Skeletal muscle satellite cell (primary cell): ENCODE measurements at regions not wholly inside any gene's neighbourhood (a gene's known extent, or its start where the extent isn't known, plus 50 kb on each side); places are given as distances from the start of the nearest gene placed in this dataset.

Source experiments
- H3K27me3 ChIP-seq: 2 replicates; pipeline ENCODE4 v1.7.0; 2013; ENCODE audit warnings: low read length; ENCODE audit not compliant: control insufficient read depth, insufficient read depth
- H3K36me3 ChIP-seq: 2 replicates; pipeline ENCODE4 v1.7.0; 2013; ENCODE audit warnings: mild to moderate bottlenecking, control low read depth, low read length; ENCODE audit not compliant: insufficient read depth
- H3K4me1 ChIP-seq: 2 replicates; pipeline ENCODE4 v1.7.0; 2013; ENCODE audit warnings: low read length; ENCODE audit not compliant: control insufficient read depth, insufficient read depth
- H3K4me2 ChIP-seq: 2 replicates; pipeline ENCODE4 v1.7.0; 2013; ENCODE audit warnings: mild to moderate bottlenecking, low read length
- H3K4me3 ChIP-seq: 2 replicates; pipeline ENCODE4 v1.7.0; 2013; ENCODE audit warnings: low read length
- H3K9ac ChIP-seq: 2 replicates; pipeline ENCODE4 v1.7.0; 2013; ENCODE audit warnings: mild to moderate bottlenecking, low read depth, low read length, moderate library complexity
- H3K9me3 ChIP-seq: replicated peaks from 2 replicates; pipeline ENCODE4 v1.7.0; 2013; ENCODE audit warnings: mild to moderate bottlenecking, control low read depth, low read length

DNA sequence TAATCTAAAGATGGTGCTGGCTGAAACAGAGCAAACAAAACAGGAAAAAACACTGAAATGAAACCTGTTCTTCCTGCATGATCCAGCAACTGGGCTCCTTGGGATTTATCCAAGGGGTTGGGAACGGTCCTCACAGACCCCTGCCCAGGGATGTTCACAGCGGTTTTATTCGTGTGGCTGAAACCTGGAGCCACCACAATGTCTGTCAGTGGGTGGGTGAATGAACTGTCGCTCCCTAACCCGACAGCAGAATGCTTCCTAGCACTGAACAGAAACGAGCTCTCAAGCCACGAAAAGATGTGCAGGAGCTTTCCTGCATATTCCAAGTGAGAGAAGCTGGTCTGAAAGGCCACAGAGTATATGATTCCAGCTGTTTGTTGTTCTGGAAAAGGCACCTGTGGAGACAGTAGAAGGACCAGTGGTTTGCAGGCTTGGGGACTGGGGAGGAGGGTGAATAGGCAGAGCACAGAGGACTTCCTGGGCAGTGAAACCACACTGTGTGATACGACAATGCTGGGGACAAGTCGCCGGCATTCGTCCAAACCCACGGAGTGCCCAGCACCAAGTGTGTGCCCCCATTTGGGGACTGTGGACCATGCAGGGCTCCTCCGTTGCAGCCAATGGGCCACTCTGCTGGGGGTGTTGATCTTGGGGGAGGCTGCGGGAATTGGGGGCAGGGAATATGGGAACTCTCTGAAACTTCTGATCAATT, 73.9 kb downstream of the TEX29 start:
- Histone ChIP-seq H3K27me3 (no peaks in the 10 kb centered on the region), H3K9me3 (no peaks in the 10 kb centered on the region), H3K9ac (no peak overlapping the region), H3K4me3 (no peak overlapping the region), H3K4me2 (no peak overlapping the region), H3K36me3 (no peaks in the 10 kb centered on the region), H3K4me1 (no peaks in the 10 kb centered on the region)

DNA sequence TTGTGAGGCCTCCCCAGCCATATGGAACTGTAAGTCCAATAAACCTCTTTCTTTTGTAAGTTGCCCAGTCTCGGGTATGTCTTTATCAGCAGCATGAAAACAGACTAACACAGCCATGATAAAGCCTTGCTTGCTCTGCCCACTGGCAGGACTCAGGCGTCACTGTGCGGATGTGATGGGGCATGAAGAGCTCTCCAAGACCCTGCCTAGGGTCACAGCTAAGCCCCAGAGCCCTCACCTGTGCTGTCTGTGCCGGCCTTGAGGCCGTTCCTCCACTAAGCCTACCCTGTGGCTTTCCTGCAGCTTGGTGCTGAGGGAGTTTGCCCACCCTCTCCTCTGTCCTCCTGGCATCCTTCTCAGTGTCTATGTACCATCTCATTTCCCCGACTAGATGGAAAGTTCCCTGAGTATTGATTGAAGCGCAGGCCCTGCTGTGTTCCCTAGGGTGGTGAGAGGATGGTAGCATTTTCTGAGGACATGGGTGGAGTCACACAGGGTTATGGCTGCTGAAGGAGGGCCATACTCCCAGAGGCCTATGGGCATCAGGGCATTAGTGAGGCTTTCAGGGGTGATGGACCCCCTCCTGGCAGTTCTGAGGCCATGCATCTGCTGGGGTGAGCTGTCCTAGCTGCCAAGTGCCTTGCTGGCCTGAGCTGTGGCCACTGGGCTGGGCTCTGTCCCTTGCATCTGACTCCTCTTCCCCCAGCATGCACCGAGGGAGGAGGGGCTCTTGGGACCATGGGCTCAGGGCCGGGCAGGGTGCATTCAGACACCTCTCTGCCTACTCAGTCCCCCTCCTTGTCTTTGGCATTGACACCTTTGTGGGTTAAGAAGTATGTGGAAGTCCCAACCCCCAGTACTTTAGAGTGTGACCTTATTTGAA, 75.3 kb downstream of the TEX29 start:
- H3K9me3 ChIP-seq = no peaks in the 10 kb centered on the region
- no peaks in the 10 kb centered on the region for H3K4me1 ChIP-seq
- no peaks in the 10 kb centered on the region for H3K36me3 ChIP-seq
- no peak overlapping the region for H3K9ac ChIP-seq
- H3K4me3 ChIP-seq = no peak overlapping the region
- H3K4me2 ChIP-seq = no peak overlapping the region
- no peaks in the 10 kb centered on the region for H3K27me3 ChIP-seq

- Histone ChIP-seq H3K4me2 (no peak overlapping the region), H3K4me3 (no peak overlapping the region), H3K9me3 (no peaks in the 10 kb centered on the region), H3K9ac (no peak overlapping the region), H3K36me3 (no peaks in the 10 kb centered on the region), H3K4me1 (no peaks in the 10 kb centered on the region), H3K27me3 (no peaks in the 10 kb centered on the region)
Measured at GRCh38 chr13:111396457-111396856, 76.0 kb downstream of the TEX29 start.

DNA sequence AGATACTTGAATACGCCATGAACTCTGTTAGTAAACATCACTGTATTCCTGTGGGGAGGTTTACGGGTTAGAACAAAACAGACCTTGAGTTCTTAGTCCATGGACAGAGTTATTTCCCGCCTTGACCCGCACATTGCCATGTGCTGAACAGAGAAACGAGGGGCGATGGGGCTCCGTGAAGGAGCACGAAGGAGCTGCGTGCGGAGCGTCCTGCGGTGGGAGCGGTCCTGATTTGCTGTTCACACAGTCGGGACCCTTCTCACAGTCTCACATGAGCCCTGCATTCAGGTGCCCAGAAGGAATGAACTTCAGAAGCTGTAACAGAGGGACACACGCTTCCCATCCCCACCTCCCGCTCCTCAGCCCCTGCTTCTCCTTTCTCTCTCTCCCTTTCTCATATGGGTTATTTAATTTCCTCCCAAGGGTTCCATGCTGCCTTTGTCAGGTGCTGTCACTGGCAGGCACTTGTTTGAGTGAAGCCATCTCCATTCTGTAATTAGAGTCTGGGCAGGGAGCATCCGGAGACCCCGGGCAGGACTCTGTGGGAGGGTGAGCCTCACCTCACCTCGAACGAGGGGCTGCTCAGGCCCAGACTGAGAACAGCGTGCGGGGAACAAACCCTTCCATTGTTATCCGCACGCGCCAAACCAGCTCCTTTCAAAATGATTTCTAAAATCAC, 76.9 kb downstream of the TEX29 start:
- no peak overlapping the region for H3K4me3 ChIP-seq
- H3K36me3 ChIP-seq = no peaks in the 10 kb centered on the region
- no peak overlapping the region for H3K4me2 ChIP-seq
- H3K4me1 ChIP-seq = no peaks in the 10 kb centered on the region
- H3K9ac ChIP-seq = no peak overlapping the region
- H3K9me3 ChIP-seq = no peaks in the 10 kb centered on the region
- H3K27me3 ChIP-seq = no peaks in the 10 kb centered on the region

DNA sequence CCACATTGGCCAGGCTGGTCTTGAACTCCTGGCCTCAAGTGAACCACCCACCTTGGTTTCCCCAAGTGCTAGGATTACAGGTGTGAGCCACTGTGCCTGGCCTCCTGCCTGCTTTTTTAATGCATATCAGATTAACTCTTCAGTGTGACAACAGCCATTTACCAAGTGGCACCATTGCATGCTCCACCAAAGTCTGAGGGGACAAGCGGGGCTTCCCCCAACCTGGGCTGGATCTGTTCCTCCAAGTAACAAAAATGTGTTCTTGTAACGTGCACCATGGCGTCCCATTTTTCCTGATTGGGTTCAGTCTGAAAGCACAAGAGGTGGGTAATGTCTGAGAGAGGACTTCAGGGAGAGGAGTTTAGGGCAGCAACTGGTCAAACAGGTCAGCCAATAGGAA, 77.8 kb downstream of the TEX29 start:
- H3K36me3 ChIP-seq = no peaks in the 10 kb centered on the region
- no peak overlapping the region for H3K4me2 ChIP-seq
- no peaks in the 10 kb centered on the region for H3K9me3 ChIP-seq
- H3K27me3 ChIP-seq = no peaks in the 10 kb centered on the region
- H3K4me3 ChIP-seq = no peak overlapping the region
- no peaks in the 10 kb centered on the region for H3K4me1 ChIP-seq
- H3K9ac ChIP-seq = no peak overlapping the region

- no peak overlapping the region for H3K9ac ChIP-seq
- no peaks in the 10 kb centered on the region for H3K27me3 ChIP-seq
- no peaks in the 10 kb centered on the region for H3K4me1 ChIP-seq
- H3K9me3 ChIP-seq = no peaks in the 10 kb centered on the region
- no peaks in the 10 kb centered on the region for H3K36me3 ChIP-seq
- H3K4me2 ChIP-seq = no peak overlapping the region
- H3K4me3 ChIP-seq = no peak overlapping the region
Measured at GRCh38 chr13:111398715-111399299, 78.4 kb downstream of the TEX29 start.

GRCh38 chr13:111399334-111399733, 78.9 kb downstream of the TEX29 start:
- no peaks in the 10 kb centered on the region for H3K9me3 ChIP-seq
- H3K9ac ChIP-seq = no peak overlapping the region
- no peaks in the 10 kb centered on the region for H3K4me1 ChIP-seq

DNA sequence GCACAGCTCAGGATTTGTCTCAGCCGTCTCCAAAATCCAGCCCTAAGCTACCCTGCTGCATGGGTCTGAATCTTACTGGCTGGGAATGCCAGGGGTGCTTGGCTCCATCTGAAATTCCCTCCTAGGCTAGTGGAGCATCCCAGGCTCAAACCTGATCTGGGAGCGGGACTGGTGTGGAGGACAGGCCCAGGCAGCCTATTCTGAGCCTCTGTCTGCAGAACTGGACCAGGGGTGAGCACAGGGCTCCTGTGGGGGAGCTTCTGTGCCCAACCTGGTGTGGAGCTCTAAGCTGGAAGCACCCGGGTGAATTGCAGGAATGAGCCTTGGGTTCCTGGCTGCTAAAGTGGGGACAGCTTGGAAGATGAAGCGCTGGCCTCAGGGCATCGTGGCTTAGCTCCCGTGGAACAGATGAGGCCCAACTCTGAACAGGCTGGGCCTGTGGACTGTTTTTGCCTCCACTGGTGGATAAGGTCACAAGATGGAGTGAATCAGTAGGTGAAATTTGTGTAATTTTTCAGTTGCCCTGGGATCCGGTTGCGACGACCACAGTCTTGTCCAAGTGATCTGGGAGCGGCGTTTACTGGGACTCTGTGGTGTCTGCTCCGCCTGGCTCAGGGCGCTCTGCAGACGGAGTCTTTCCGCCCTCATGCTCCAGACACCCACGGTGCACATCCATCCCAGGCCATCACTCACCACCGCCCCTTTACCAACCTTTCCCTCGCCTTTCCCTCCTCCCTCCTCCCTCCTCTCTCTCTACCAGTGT, 79.5 kb downstream of the TEX29 start:
- Histone ChIP-seq H3K9ac (no peak overlapping the region), H3K4me3 (no peak overlapping the region), H3K9me3 (no peaks in the 10 kb centered on the region), H3K36me3 (no peaks in the 10 kb centered on the region), H3K4me1 (no peaks in the 10 kb centered on the region), H3K27me3 (no peaks in the 10 kb centered on the region), H3K4me2 (no peak overlapping the region)

More at GRCh38 chr13:111399334-111399733, 78.9 kb downstream of the TEX29 start:
- Histone ChIP-seq H3K36me3 (no peaks in the 10 kb centered on the region), H3K4me3 (no peak overlapping the region), H3K4me2 (no peak overlapping the region), H3K27me3 (no peaks in the 10 kb centered on the region)

GRCh38 chr13:111401151-111401550, 80.7 kb downstream of the TEX29 start:
- Histone ChIP-seq H3K4me3 (no peak overlapping the region), H3K4me1 (no peaks in the 10 kb centered on the region)

GRCh38 chr13:111401755-111402154, 81.3 kb downstream of the TEX29 start:
- Histone ChIP-seq H3K9ac (no peak overlapping the region), H3K36me3 (no peaks in the 10 kb centered on the region), H3K4me1 (no peaks in the 10 kb centered on the region), H3K9me3 (no peaks in the 10 kb centered on the region), H3K4me3 (no peak overlapping the region), H3K27me3 (no peaks in the 10 kb centered on the region), H3K4me2 (no peak overlapping the region)

More at GRCh38 chr13:111401151-111401550, 80.7 kb downstream of the TEX29 start:
- Histone ChIP-seq H3K36me3 (no peaks in the 10 kb centered on the region), H3K27me3 (no peaks in the 10 kb centered on the region), H3K4me2 (no peak overlapping the region), H3K9me3 (no peaks in the 10 kb centered on the region), H3K9ac (no peak overlapping the region)

GRCh38 chr13:111402441-111402840, 82.0 kb downstream of the TEX29 start:
- H3K9ac ChIP-seq = no peak overlapping the region
- H3K27me3 ChIP-seq = no peaks in the 10 kb centered on the region
- no peak overlapping the region for H3K4me3 ChIP-seq
- no peaks in the 10 kb centered on the region for H3K9me3 ChIP-seq
- no peaks in the 10 kb centered on the region for H3K4me1 ChIP-seq
- H3K4me2 ChIP-seq = no peak overlapping the region
- no peaks in the 10 kb centered on the region for H3K36me3 ChIP-seq
